ENCODE measurements at regions not wholly inside any gene's neighbourhood (a gene's known extent, or its start where the extent isn't known, plus 50 kb on each side); places are given as distances from the start of the nearest gene placed in this dataset.
A peak's percentile ranks its signal among the peaks of the same experiment; 100 is the strongest.

DNA sequence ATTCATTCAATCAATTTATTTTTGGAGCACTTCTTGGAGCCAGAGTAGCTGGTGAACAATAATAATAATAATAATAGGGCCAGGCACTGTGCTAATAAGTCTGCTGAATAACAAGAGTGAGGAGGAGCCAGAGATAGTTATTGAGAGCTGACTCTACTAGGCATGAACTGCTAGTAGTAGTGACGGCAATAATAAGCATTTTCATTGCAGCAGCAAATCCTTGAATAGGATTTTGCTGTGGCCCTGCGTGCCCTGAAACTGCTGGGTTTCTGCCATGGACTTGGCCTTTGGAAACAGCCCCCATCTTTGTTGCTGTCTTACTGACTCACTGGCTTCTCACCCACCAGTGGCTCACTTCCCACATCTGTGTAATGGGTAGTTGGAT lies 545.9 kb downstream of the MIAT start:
- no peak overlapping the region for H2AFZ ChIP-seq (ENCODE audit: control insufficient read depth, low read length)
- DNase-seq (ENCODE audit: low read depth, low spot score) (no peak), FAIRE-seq (no peak)
- no peaks in the 10 kb centered on the region for H3K36me3 ChIP-seq (ENCODE audit: control insufficient read depth in 2 of 2, extremely low read depth in 1 of 2, insufficient read depth in 2 of 2, low read length in 2 of 2)
- H3K27me3 ChIP-seq (ENCODE audit: control insufficient read depth, extremely low read depth, insufficient read depth, low read length) = no peaks in the 10 kb centered on the region
- H3K9me3 ChIP-seq (ENCODE audit: control insufficient read depth, low read depth, low read length) = no peaks in the 10 kb centered on the region
- H4K20me1 ChIP-seq (ENCODE audit: control insufficient read depth, extremely low read depth, insufficient read depth, low read length) = no peaks in the 10 kb centered on the region
- peak overlapping the region; percentile 53 for H3K4me2 ChIP-seq (ENCODE audit: control insufficient read depth, extremely low read depth, insufficient read depth, low read depth, low read length)
- no peak for TF ChIP-seq EZH2 (IDR thresholded peaks at IDR 0.05; ENCODE audit: low read length)
- TF ChIP-seq, protein P1, sequence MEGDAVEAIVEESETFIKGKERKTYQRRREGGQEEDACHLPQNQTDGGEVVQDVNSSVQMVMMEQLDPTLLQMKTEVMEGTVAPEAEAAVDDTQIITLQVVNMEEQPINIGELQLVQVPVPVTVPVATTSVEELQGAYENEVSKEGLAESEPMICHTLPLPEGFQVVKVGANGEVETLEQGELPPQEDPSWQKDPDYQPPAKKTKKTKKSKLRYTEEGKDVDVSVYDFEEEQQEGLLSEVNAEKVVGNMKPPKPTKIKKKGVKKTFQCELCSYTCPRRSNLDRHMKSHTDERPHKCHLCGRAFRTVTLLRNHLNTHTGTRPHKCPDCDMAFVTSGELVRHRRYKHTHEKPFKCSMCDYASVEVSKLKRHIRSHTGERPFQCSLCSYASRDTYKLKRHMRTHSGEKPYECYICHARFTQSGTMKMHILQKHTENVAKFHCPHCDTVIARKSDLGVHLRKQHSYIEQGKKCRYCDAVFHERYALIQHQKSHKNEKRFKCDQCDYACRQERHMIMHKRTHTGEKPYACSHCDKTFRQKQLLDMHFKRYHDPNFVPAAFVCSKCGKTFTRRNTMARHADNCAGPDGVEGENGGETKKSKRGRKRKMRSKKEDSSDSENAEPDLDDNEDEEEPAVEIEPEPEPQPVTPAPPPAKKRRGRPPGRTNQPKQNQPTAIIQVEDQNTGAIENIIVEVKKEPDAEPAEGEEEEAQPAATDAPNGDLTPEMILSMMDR (optimal IDR thresholded peaks at IDR 0.05 in 1 of 3, IDR thresholded peaks at IDR 0.05 in 1 of 3, conservative IDR thresholded peaks at IDR 0.05 in 1 of 3; ENCODE audit: extremely low read depth in 1 of 3, insufficient read depth in 2 of 3, low read length in 3 of 3) = no peak
- H3K79me2 ChIP-seq (ENCODE audit: control insufficient read depth, insufficient read depth, low read length) = no peaks in the 10 kb centered on the region
- H3K4me1 ChIP-seq (ENCODE audit: control insufficient read depth, extremely low read depth, insufficient read depth, low read length) = peaks cover 42% of the 10 kb centered on the region
- H3K9me1 ChIP-seq (ENCODE audit: control insufficient read depth, extremely low read depth, insufficient read depth, low read length) = no peaks in the 10 kb centered on the region
- dilution Hi-C loops (cut with MboI; ENCODE audit: extremely low pct_ligation_motif_present, low sequenced_read_pairs) = no loop called here
- H3K4me3 ChIP-seq (ENCODE audit: control insufficient read depth in 2 of 3, extremely low read depth in 1 of 3, insufficient read depth in 2 of 3, low read depth in 1 of 3, low read length in 3 of 3) = peak overlapping the region in 1 of 3 experiments; percentile 2
- H3K9ac ChIP-seq (ENCODE audit: control insufficient read depth, extremely low read depth, insufficient read depth, low read length) = peak overlapping the region; percentile 45
- peak overlapping the region; percentile 51 for H3K27ac ChIP-seq (ENCODE audit: control insufficient read depth, insufficient read depth, low read length)

DNA sequence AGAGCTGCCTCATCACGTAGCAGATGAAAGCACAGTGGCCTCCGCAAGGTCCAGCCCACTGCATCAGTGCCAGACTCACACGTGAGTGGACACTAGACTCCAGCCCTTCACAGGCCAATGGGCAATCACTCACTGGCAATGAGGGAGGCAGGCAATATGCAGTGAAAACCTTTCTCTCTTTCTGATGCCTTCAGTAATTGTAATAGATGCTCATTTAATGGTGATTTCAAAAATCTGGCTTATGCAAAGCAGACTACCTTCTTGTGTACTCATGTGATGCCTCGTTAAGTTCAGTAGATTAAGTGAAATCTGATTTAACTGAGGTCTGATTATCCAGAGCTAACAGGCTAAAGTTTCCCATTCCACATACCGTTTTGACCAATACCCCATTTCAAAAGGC lies 546.9 kb downstream of the MIAT start:
- no peaks in the 10 kb centered on the region for H3K27me3 ChIP-seq (ENCODE audit: control insufficient read depth, extremely low read depth, insufficient read depth, low read length)
- H4K20me1 ChIP-seq (ENCODE audit: control insufficient read depth, extremely low read depth, insufficient read depth, low read length) = no peaks in the 10 kb centered on the region
- no peak overlapping the region for H3K4me3 ChIP-seq (ENCODE audit: control insufficient read depth in 2 of 3, extremely low read depth in 1 of 3, insufficient read depth in 2 of 3, low read depth in 1 of 3, low read length in 3 of 3)
- H3K27ac ChIP-seq (ENCODE audit: control insufficient read depth, insufficient read depth, low read length) = no peak overlapping the region
- no peaks in the 10 kb centered on the region for H3K9me1 ChIP-seq (ENCODE audit: control insufficient read depth, extremely low read depth, insufficient read depth, low read length)
- FAIRE-seq (no peak), DNase-seq (ENCODE audit: low read depth, low spot score) (no peak)
- TF ChIP-seq, protein P1 (optimal IDR thresholded peaks at IDR 0.05 in 1 of 3, IDR thresholded peaks at IDR 0.05 in 1 of 3, conservative IDR thresholded peaks at IDR 0.05 in 1 of 3; ENCODE audit: extremely low read depth in 1 of 3, insufficient read depth in 2 of 3, low read length in 3 of 3) = no peak
- no peak for TF ChIP-seq EZH2 (IDR thresholded peaks at IDR 0.05; ENCODE audit: low read length)
- no peak overlapping the region for H2AFZ ChIP-seq (ENCODE audit: control insufficient read depth, low read length)
- peaks cover 42% of the 10 kb centered on the region for H3K4me1 ChIP-seq (ENCODE audit: control insufficient read depth, extremely low read depth, insufficient read depth, low read length)
- no peak overlapping the region for H3K9ac ChIP-seq (ENCODE audit: control insufficient read depth, extremely low read depth, insufficient read depth, low read length)
- no peaks in the 10 kb centered on the region for H3K36me3 ChIP-seq (ENCODE audit: control insufficient read depth in 2 of 2, extremely low read depth in 1 of 2, insufficient read depth in 2 of 2, low read length in 2 of 2)
- H3K4me2 ChIP-seq (ENCODE audit: control insufficient read depth, extremely low read depth, insufficient read depth, low read depth, low read length) = no peak overlapping the region
- no peaks in the 10 kb centered on the region for H3K79me2 ChIP-seq (ENCODE audit: control insufficient read depth, insufficient read depth, low read length)
- dilution Hi-C loops (cut with MboI; ENCODE audit: extremely low pct_ligation_motif_present, low sequenced_read_pairs) = no loop called here
- H3K9me3 ChIP-seq (ENCODE audit: control insufficient read depth, low read depth, low read length) = no peaks in the 10 kb centered on the region

Measured in keratinocyte (primary cell).